Ovary (tissue), 7 donors: ENCODE measurements at regions not wholly inside any gene's neighbourhood (a gene's known extent, or its start where the extent isn't known, plus 50 kb on each side); places are given as distances from the start of the nearest gene placed in this dataset.

Experiments used
- DNase-seq, 5 donors: peaks; one replicate each; pipeline ENCODE4 v3.0.0-alpha.2; 2019 to 2020
- H3K27ac ChIP-seq, 2 donors: fragments of 200-600 bp; one replicate each; pipeline versions ENCODE4 v1.5.1 to v1.8.0; 2019 to 2022
- H3K27me3 ChIP-seq: fragments of 200-600 bp; one replicate; pipeline ENCODE4 v1.8.0; 2022
- H3K36me3 ChIP-seq: fragments of 200-600 bp; sonication (generic); one replicate; pipeline ENCODE4 v1.5.1; 2019
- H3K4me1 ChIP-seq: one replicate; pipeline ENCODE4 v1.8.1; 2013; ENCODE audit warnings: mild to moderate bottlenecking, moderate library complexity; ENCODE audit not compliant: insufficient read depth
- H3K4me3 ChIP-seq: fragments of 200-600 bp; sonication (generic); one replicate; pipeline ENCODE4 v1.5.1; 2017
- H3K9me3 ChIP-seq, 2 donors: fragments of 200-600 bp in 1 of 2; sonication (generic) in 1 of 2; one replicate each; pipeline versions ENCODE4 v1.5.1 to v1.8.1; 2013 to 2019; ENCODE audit warnings: mild to moderate bottlenecking in 1 of 2, moderate library complexity in 1 of 2
- CTCF ChIP-seq, 3 donors: fragments of 450-650 bp in 2 of 3; fragments of 200-600 bp in 1 of 3; IDR thresholded peaks; one replicate each; pipeline versions ENCODE4 v1.5.1 to v1.8.0; 2016 to 2022; ENCODE audit warnings: antibody characterized with exemption in 3 of 3, mild to moderate bottlenecking in 1 of 3
- EP300 ChIP-seq: sonication (generic); formaldehyde crosslinking; IDR thresholded peaks from one replicate; pipeline ENCODE4 v1.6.1; 2017; ENCODE audit warnings: antibody characterized with exemption
- POLR2A ChIP-seq: fragments of 450-650 bp; IDR thresholded peaks from one replicate; pipeline ENCODE4 v1.6.1; 2017; ENCODE audit warnings: antibody characterized with exemption, mild to moderate bottlenecking, moderate library complexity
- WGBS, 3 donors: extraction: QIAGEN DNeasy Blood & Tissue Kit in 1 of 3; methylation state at CpG; one replicate each; pipeline versions ENCODE4 v1.1.5 to v1.1.7; 2013 to 2017; 5-methylcytosine and 5-hydroxymethylcytosine counted together
- intact Hi-C, 4 donors: fragments of 100-400 bp; cut with DNase I; formaldehyde crosslinking; loops; one replicate each; pipeline versions ENCODE4 v1.11.0 to v1.15.1; 2022 to 2023
- donor health status: DM: no; HTN: no; CAD: no; lungs with moderate emphysema.
- donor health status: DM: no; HTN: no; CAD: no.
- donor health status: Bipolar disorder and iron deficiency.
- donor health status: DM: no; HTN: no; CAD: no.
- donor health status: DM: yes; HTN: yes; CAD: no.

DNA sequence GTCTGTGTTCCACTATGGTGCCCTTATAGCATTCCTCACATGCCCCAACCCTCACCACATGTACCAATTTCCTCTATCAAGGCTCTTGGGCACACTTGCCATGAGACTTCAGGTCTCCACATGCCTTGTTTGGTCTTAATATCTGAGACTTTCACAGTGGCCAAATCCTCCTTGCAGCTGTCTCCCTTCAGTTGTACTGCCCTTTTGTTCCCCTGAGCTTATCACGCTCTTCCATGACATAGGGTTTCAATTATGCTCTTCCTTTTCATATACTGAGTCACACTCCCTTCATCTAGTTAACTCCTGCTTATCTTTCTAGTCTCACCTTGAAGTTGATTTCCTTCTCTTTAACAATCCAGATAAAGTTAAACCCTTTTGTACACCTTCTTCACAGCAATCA lies 212.9 kb downstream of the PDHA2 start:
- Histone ChIP-seq H3K9me3 (no peaks in the 10 kb centered on the region), H3K27ac (no peak overlapping the region), H3K36me3 (no peaks in the 10 kb centered on the region), H3K4me1 (no peaks in the 10 kb centered on the region), H3K4me3 (no peak overlapping the region), H3K27me3 (no peaks in the 10 kb centered on the region)
- intact Hi-C loops: no loop called here
- WGBS, 3 donors: 77 to 83% (median 82%) methylated on average over 1 of the region's 1 CpG
- TF ChIP-seq POLR2A: no peak
- no peak for TF ChIP-seq CTCF (IDR thresholded peaks at IDR 0.05)
- no peak for TF ChIP-seq EP300
- DNase-seq: no peak

DNA sequence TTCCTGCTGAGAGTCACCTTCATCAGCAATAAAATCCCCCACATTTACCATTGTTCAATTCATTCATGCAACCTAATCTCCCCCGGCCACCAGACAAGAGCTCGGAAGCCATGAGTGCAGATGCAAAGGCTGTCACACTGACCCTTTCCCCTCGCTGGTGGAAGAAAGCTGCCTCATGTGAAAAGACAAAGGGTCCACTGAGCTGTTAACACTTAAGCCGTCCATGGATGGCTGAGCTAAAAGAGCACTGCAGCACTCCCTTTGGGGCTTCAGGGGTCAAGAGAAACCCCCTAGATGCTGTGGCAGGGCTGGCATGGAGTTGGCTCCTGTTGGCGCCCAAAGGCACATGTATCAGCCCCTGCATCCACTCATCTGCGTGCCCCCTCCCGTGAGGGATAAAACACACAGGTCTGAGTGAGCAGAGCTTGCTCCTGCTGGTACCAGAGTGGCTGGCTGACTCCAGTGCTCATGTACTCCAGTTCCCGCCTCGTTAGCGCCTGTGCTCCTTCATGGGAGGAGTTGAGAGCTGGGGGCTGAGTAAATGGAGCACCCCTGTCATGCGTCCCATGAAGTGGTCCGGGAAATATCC lies 216.5 kb downstream of the PDHA2 start:
- no peaks in the 10 kb centered on the region for H3K9me3 ChIP-seq
- H3K27me3 ChIP-seq: no peaks in the 10 kb centered on the region
- DNase-seq: no peak
- H3K36me3 ChIP-seq: no peaks in the 10 kb centered on the region
- no peak overlapping the region for H3K4me3 ChIP-seq
- WGBS, 3 donors: 89 to 91% (median 90%) methylated on average over 12 of the region's 12 CpGs
- TF ChIP-seq CTCF (IDR thresholded peaks at IDR 0.05) (no peak), EP300 (no peak), POLR2A (no peak)
- H3K4me1 ChIP-seq: no peaks in the 10 kb centered on the region
- intact Hi-C loops: no loop called here
- H3K27ac ChIP-seq: no peak overlapping the region

- H3K4me1 ChIP-seq: no peaks in the 10 kb centered on the region
- no peak overlapping the region for H3K4me3 ChIP-seq
- no peak overlapping the region for H3K27ac ChIP-seq
- no peak for TF ChIP-seq CTCF (IDR thresholded peaks at IDR 0.05)
- TF ChIP-seq EP300: no peak
- no peak for TF ChIP-seq POLR2A
- WGBS, 3 donors: 33 to 41% (median 39%) methylated on average over 2 of the region's 2 CpGs
- intact Hi-C loops: no loop called here
- no peaks in the 10 kb centered on the region for H3K9me3 ChIP-seq
- H3K36me3 ChIP-seq: no peaks in the 10 kb centered on the region
- no peaks in the 10 kb centered on the region for H3K27me3 ChIP-seq
- DNase-seq: no peak
Observed at GRCh38 chr4:96063639-96064038, 223.7 kb downstream of the PDHA2 start.

- intact Hi-C loops: no loop called here
- H3K36me3 ChIP-seq: no peaks in the 10 kb centered on the region
- H3K9me3 ChIP-seq: no peaks in the 10 kb centered on the region
- no peak overlapping the region for H3K4me3 ChIP-seq
- H3K27ac ChIP-seq: no peak overlapping the region
- H3K4me1 ChIP-seq: no peaks in the 10 kb centered on the region
- no peaks in the 10 kb centered on the region for H3K27me3 ChIP-seq
- WGBS, 3 donors: 90 to 94% (median 93%) methylated on average over 2 of the region's 2 CpGs
- DNase-seq: no peak
- no peak for TF ChIP-seq EP300
Observed at GRCh38 chr4:96073461-96073860, 233.6 kb downstream of the PDHA2 start.

- intact Hi-C loops: no loop called here
- Histone ChIP-seq H3K36me3 (no peaks in the 10 kb centered on the region), H3K27ac (no peak overlapping the region), H3K9me3 (no peaks in the 10 kb centered on the region), H3K4me3 (no peak overlapping the region), H3K4me1 (no peaks in the 10 kb centered on the region), H3K27me3 (no peaks in the 10 kb centered on the region)
- 78 to 84% (median 82%) methylated on average over 1 of the region's 1 CpG for WGBS, 3 donors
- TF ChIP-seq CTCF (IDR thresholded peaks at IDR 0.05) (no peak), POLR2A (no peak), EP300 (no peak)
- DNase-seq: no peak
Observed at GRCh38 chr4:96092151-96092705, 252.3 kb downstream of the PDHA2 start.
